DOHH2 (cell line): ENCODE measurements at regions not wholly inside any gene's neighbourhood (a gene's known extent, or its start where the extent isn't known, plus 50 kb on each side); places are given as distances from the start of the nearest gene placed in this dataset.

Source experiments
- H3F3A ChIP-seq: fragments of 200-600 bp; sonication (generic), shearing (Covaris generic); 2 replicates; pipeline ENCODE4 v1.6.0; 2016; ENCODE audit warnings: antibody characterized with exemption, mild to moderate bottlenecking; ENCODE audit not compliant: control insufficient read depth, insufficient read depth
- H3K27ac ChIP-seq: fragments of 200-600 bp; sonication (generic); 2 replicates; pipeline ENCODE4 v1.5.1; 2014; ENCODE audit warnings: low read depth, mild to moderate bottlenecking, low read length, moderate library complexity
- H3K27me3 ChIP-seq: fragments of 200-600 bp; sonication (generic); 2 replicates; pipeline ENCODE4 v1.6.1; 2014; ENCODE audit warnings: mild to moderate bottlenecking, low read length, mixed read lengths; ENCODE audit not compliant: control insufficient read depth
- H3K36me3 ChIP-seq: fragments of 200-600 bp; sonication (generic); 2 replicates; pipeline ENCODE4 v1.6.1; 2014; ENCODE audit warnings: mild to moderate bottlenecking, low read length, moderate library complexity, mixed read lengths; ENCODE audit not compliant: control insufficient read depth
- H3K4me1 ChIP-seq: fragments of 200-600 bp; sonication (generic); 2 replicates; pipeline ENCODE4 v1.6.1; 2014; ENCODE audit warnings: mild to moderate bottlenecking, low read length, mixed read lengths; ENCODE audit not compliant: control insufficient read depth
- H3K4me2 ChIP-seq: fragments of 200-600 bp; sonication (generic); 2 replicates; pipeline ENCODE4 v1.6.0; 2014; ENCODE audit warnings: mild to moderate bottlenecking, low read length, moderate library complexity
- H3K4me3 ChIP-seq: fragments of 200-600 bp; sonication (generic); 2 replicates; pipeline ENCODE4 v1.5.1; 2014; ENCODE audit warnings: mild to moderate bottlenecking, low read length, mixed read lengths
- H3K79me2 ChIP-seq: fragments of 200-600 bp; sonication (generic); 2 replicates; pipeline ENCODE4 v1.6.1; 2014; ENCODE audit warnings: mild to moderate bottlenecking, low read length, mixed read lengths; ENCODE audit not compliant: control insufficient read depth
- H3K9me2 ChIP-seq: fragments of 200-600 bp; sonication (generic); replicated peaks from 2 replicates; pipeline ENCODE4 v1.6.1; 2014; ENCODE audit warnings: mild to moderate bottlenecking, low read length, mixed read lengths; ENCODE audit not compliant: control insufficient read depth
- H3K9me3 ChIP-seq: fragments of 200-600 bp; sonication (generic); 2 replicates; pipeline ENCODE4 v1.6.1; 2014; ENCODE audit warnings: antibody characterized with exemption, low read length, mixed read lengths; ENCODE audit not compliant: control insufficient read depth, insufficient read depth
- H4K20me1 ChIP-seq: fragments of 200-600 bp; sonication (generic); 2 replicates; pipeline ENCODE4 v1.6.0; 2014; ENCODE audit warnings: low read depth, mild to moderate bottlenecking, antibody characterized with exemption, low read length, moderate library complexity; ENCODE audit not compliant: control insufficient read depth, insufficient read depth
- CTCF ChIP-seq: fragments of 200-600 bp; sonication (generic); IDR thresholded peaks from one replicate; pipeline ENCODE4 v1.5.1; 2014; ENCODE audit warnings: antibody characterized with exemption, mild to moderate bottlenecking, low read depth, low read length; ENCODE audit not compliant: poor library complexity, severe bottlenecking
- EZH2phosphoT487 ChIP-seq: fragments of 200-600 bp; sonication (generic); IDR thresholded peaks from 2 replicates; pipeline ENCODE4 v1.6.1; 2017; ENCODE audit warnings: borderline replicate concordance, mild to moderate bottlenecking, antibody characterized with exemption, low read length, moderate library complexity, mixed read lengths

GRCh38 chr14:61923348-61923747 lies 161.1 kb downstream of the SNAPC1 start:
- Histone ChIP-seq H3F3A (no peaks in the 10 kb centered on the region), H3K36me3 (no peaks in the 10 kb centered on the region), H3K79me2 (no peaks in the 10 kb centered on the region), H3K4me3 (no peak overlapping the region), H3K9me2 (no peaks in the 10 kb centered on the region), H3K4me2 (no peak overlapping the region), H3K9me3 (no peaks in the 10 kb centered on the region), H3K27me3 (no peaks in the 10 kb centered on the region), H3K4me1 (no peaks in the 10 kb centered on the region), H3K27ac (no peak overlapping the region), H4K20me1 (no peaks in the 10 kb centered on the region)
- peak; percentile 59 for TF ChIP-seq CTCF
- no peak for TF ChIP-seq EZH2phosphoT487

- Histone ChIP-seq H3K27me3 (no peaks in the 10 kb centered on the region), H3K9me2 (no peaks in the 10 kb centered on the region), H3K4me2 (no peak overlapping the region), H3K36me3 (no peaks in the 10 kb centered on the region), H3K27ac (no peak overlapping the region), H3F3A (no peaks in the 10 kb centered on the region), H3K9me3 (no peaks in the 10 kb centered on the region), H4K20me1 (no peaks in the 10 kb centered on the region), H3K4me1 (no peaks in the 10 kb centered on the region), H3K4me3 (no peak overlapping the region), H3K79me2 (no peaks in the 10 kb centered on the region)
- no peak for TF ChIP-seq EZH2phosphoT487
- TF ChIP-seq CTCF = peak; percentile 58
Measured at GRCh38 chr14:61925043-61925442, 162.8 kb downstream of the SNAPC1 start.

- Histone ChIP-seq H3K9me3 (no peaks in the 10 kb centered on the region), H3K27ac (no peak overlapping the region)
Measured at GRCh38 chr14:61925732-61926435, 163.7 kb downstream of the SNAPC1 start.

More at GRCh38 chr14:61925732-61926435, 163.7 kb downstream of the SNAPC1 start:
- H3K4me1 ChIP-seq = no peaks in the 10 kb centered on the region
- TF ChIP-seq EZH2phosphoT487 = no peak
- no peak for TF ChIP-seq CTCF
- no peaks in the 10 kb centered on the region for H4K20me1 ChIP-seq
- no peaks in the 10 kb centered on the region for H3K27me3 ChIP-seq
- no peak overlapping the region for H3K4me3 ChIP-seq
- no peaks in the 10 kb centered on the region for H3F3A ChIP-seq
- no peaks in the 10 kb centered on the region for H3K79me2 ChIP-seq
- no peaks in the 10 kb centered on the region for H3K36me3 ChIP-seq
- no peaks in the 10 kb centered on the region for H3K9me2 ChIP-seq
- H3K4me2 ChIP-seq = no peak overlapping the region
